Activated CD8-positive, alpha-beta T cell treated with anti-CD3 and anti-CD28 coated beads for 36 hours (primary cell): ENCODE measurements at regions not wholly inside any gene's neighbourhood (a gene's known extent, or its start where the extent isn't known, plus 50 kb on each side); places are given as distances from the start of the nearest gene placed in this dataset.

Experiments
- ATAC-seq: fragments of 200-7000 bp; cut with Tn5 transposase; one replicate; pipeline ENCODE4 v1.10.0; 2021; ENCODE audit warnings: mild to moderate bottlenecking, moderate library complexity
- CTCF ChIA-PET: fragments of 350-600 bp; sonication (Branson Sonifier 250); formaldehyde crosslinking; loops from one replicate; lab custom pipeline; 2021; ENCODE audit warnings: antibody characterized with exemption; lab: Charles Lee
- POLR2A ChIA-PET: fragments of 350-600 bp; sonication (Branson Sonifier 250); formaldehyde crosslinking; loops from one replicate; lab custom pipeline; 2021; ENCODE audit warnings: antibody characterized with exemption; lab: Charles Lee
- DNase-seq: peaks from one replicate; pipeline ENCODE4 v3.0.0-alpha.2; 2020
- H3K27ac Mint-ChIP-seq: one replicate; pipeline ENCODE4 v1.8.0; 2021; ENCODE audit warnings: mild to moderate bottlenecking, mixed read lengths
- H3K27me3 Mint-ChIP-seq: one replicate; pipeline ENCODE4 v1.8.0; 2021; ENCODE audit warnings: mixed read lengths
- H3K36me3 Mint-ChIP-seq: one replicate; pipeline ENCODE4 v1.8.0; 2021; ENCODE audit warnings: low read depth, mixed read lengths
- H3K4me1 Mint-ChIP-seq: one replicate; pipeline ENCODE4 v1.8.0; 2021; ENCODE audit warnings: low read depth, mixed read lengths
- H3K4me3 Mint-ChIP-seq: one replicate; pipeline ENCODE4 v1.8.0; 2021; ENCODE audit warnings: mild to moderate bottlenecking, moderate library complexity, mixed read lengths
- H3K9me3 Mint-ChIP-seq: one replicate; pipeline ENCODE4 v1.8.0; 2021; ENCODE audit warnings: mixed read lengths
- CTCF ChIP-seq: fragments of 200-600 bp; IDR thresholded peaks from one replicate; pipeline ENCODE4 v1.8.0; 2022; ENCODE audit warnings: antibody characterized with exemption, mild to moderate bottlenecking
- intact Hi-C: fragments of 100-400 bp; cut with micrococcal nuclease; formaldehyde crosslinking; loops from one replicate; pipeline ENCODE4 v1.10.0; 2022

DNA sequence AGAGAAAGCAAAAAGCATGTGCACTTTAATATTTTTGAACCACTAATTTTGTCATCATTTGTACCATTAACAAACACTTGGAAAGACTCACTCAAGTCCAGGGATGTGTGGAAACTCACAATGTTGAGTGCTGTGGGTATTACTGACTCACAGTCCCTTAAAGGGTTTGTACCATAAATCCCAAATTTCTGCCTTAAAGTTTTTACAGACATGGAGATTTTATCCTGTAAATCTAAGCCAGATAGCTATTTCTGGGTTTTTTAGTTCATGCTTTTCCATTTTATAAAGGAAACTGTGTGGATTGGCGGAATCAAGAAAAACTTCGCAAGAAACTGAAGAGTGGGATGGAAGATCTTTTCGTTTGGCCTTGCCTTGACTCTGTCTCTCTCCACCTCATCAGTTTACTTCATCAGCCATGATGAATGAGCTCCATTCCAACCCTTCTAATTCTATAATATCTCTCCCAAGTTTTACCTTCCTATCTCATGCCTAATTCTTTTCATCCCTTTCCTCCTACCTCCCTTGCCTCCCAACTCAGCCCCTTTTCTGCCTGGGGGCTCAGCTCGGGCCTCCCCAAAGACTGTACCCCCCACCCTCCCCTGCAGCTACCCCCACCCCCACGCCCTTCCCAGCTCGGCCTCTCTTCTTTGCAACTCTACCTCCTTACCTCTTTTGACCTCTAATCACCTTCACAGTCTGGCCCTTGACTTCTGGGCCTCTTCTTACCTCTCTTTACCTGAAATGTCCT is 218.5 kb upstream of the MKLN1 start:
- H3K36me3 Mint-ChIP-seq: peaks cover 18% of the 10 kb centered on the region
- DNase-seq (no peak), ATAC-seq (no peak)
- H3K27me3 Mint-ChIP-seq: no peaks in the 10 kb centered on the region
- POLR2A ChIA-PET: interaction anchor here (0.9 to 6.2 kb wide), 6 partner anchors 9 to 396 kb away, joined by 3 to 50 read pairs (median 25); partner anchors contain the start of gene MKLN1
- peak overlapping the region; percentile 97 for H3K4me3 Mint-ChIP-seq
- CTCF ChIA-PET: interaction anchor here (0.8 to 6.8 kb wide), 7 partner anchors 40 to 315 kb away, joined by 3 to 36 read pairs (median 4); no protein-coding TSS in a partner anchor
- H3K9me3 Mint-ChIP-seq: no peaks in the 10 kb centered on the region
- peaks cover 49% of the 10 kb centered on the region for H3K4me1 Mint-ChIP-seq
- intact Hi-C loops: loop anchor here (5.0 to 10.0 kb wide), 4 partner anchors 78 to 216 kb away; partner anchors contain the start of gene MKLN1
- peak overlapping the region; percentile 100 for H3K27ac Mint-ChIP-seq
- no peak for TF ChIP-seq CTCF

GRCh38 chr7:131109759-131110296 is 217.8 kb upstream of the MKLN1 start:
- CTCF ChIA-PET: interaction anchor here (0.8 to 6.8 kb wide), 6 partner anchors 20 to 314 kb away, joined by 3 to 36 read pairs (median 4); no protein-coding TSS in a partner anchor
- Mint-ChIP-seq H3K9me3 (no peaks in the 10 kb centered on the region), H3K4me1 (peaks cover 43% of the 10 kb centered on the region), H3K36me3 (peaks cover 13% of the 10 kb centered on the region), H3K27ac (peak overlapping the region; percentile 100), H3K4me3 (peak overlapping the region; percentile 97), H3K27me3 (no peaks in the 10 kb centered on the region)
- POLR2A ChIA-PET: interaction anchor here (0.9 to 6.2 kb wide), 6 partner anchors 10 to 395 kb away, joined by 3 to 50 read pairs (median 25); partner anchors contain the start of gene MKLN1
- intact Hi-C loops: loop anchor here (5.0 to 10.0 kb wide), 4 partner anchors 77 to 215 kb away; partner anchors contain the start of gene MKLN1
- ATAC-seq: peak; percentile 7
- peak; percentile 79 for DNase-seq
- no peak for TF ChIP-seq CTCF

DNA sequence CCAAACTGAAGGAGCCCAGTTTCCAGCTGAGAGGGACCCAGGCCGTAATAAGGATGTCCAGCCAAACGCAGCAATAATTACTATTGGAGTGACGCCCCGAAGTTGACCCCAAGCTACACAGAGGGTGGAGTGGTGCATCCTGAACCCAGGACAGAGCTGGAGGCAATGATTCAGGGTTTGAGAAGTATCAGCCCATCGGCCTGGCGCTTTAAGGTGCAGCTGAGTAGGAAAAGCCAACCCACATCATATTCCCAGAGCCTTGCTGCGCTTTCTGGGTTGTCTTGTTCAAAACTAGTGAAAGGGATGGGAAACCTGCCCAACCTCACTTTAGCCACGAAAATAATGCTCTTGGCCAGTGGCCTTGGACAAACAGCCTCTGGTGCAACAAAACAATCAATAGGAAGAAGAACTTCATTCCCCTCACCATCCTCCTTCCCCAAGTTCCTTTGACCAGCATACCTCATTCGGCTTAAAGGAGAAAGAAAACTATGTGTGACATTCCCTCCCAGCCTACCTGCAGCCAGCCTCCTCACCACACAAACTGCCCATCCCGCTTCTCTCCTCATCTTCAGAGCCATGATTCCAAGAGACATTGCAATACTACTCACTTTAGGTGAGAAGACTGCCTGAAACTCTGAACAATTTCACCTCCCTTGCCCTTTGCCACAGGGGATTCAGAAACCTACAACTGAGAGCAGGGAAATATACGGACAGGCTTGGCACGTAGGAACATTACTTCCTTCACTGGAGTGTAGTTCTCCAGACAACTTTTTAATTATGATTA is 217.2 kb upstream of the MKLN1 start:
- H3K4me3 Mint-ChIP-seq: peak overlapping the region; percentile 97
- H3K4me1 Mint-ChIP-seq: peaks cover 36% of the 10 kb centered on the region
- no peaks in the 10 kb centered on the region for H3K27me3 Mint-ChIP-seq
- POLR2A ChIA-PET: interaction anchor here (0.7 to 6.2 kb wide), 8 partner anchors 11 to 395 kb away, joined by 3 to 50 read pairs (median 6); partner anchors contain the start of gene MKLN1
- intact Hi-C loops: no loop called here
- CTCF ChIA-PET: interaction anchor here (1.7 to 6.8 kb wide), 4 partner anchors 20 to 313 kb away, joined by 3 to 36 read pairs (median 5); no protein-coding TSS in a partner anchor
- H3K27ac Mint-ChIP-seq: peak overlapping the region; percentile 82
- no peak for TF ChIP-seq CTCF
- no peak for DNase-seq
- H3K9me3 Mint-ChIP-seq: no peaks in the 10 kb centered on the region
- H3K36me3 Mint-ChIP-seq: peaks cover 7% of the 10 kb centered on the region
- ATAC-seq: no peak

DNA sequence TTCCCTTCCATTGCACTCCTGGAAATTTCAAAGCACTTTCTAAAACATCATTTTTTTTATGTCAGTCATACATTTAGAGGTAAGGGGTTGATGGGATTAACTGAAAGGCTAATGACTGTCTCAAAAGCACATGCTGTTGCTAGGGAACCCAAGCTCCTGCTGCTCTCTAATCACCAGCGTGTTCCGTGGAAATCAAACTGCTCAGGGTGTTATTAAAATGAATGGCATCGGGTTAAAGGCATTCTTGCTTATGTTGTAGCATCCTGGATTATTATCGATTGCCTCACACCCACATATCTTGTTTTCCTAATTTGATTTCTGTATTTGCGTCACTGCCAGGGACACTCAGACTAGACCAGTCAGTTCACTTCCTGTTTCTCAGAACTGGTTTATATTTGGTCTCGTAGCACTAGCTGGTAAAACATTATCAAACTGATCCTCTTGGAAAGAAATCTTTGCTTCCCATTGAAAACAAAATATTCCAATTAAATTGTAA is 216.5 kb upstream of the MKLN1 start:
- H3K4me3 Mint-ChIP-seq: peak overlapping the region; percentile 97
- no peaks in the 10 kb centered on the region for H3K27me3 Mint-ChIP-seq
- TF ChIP-seq CTCF: no peak
- ChIA-PET CTCF (interaction anchor here (1.7 to 6.8 kb wide), 4 partner anchors 19 to 125 kb away, joined by 3 to 36 read pairs (median 6); no protein-coding TSS in a partner anchor), POLR2A (interaction anchor here (0.7 to 5.8 kb wide), 4 partner anchors 11 to 217 kb away, joined by 3 to 49 read pairs (median 6); partner anchors contain the start of gene MKLN1)
- ATAC-seq: no peak
- intact Hi-C loops: no loop called here
- peak; percentile 19 for DNase-seq
- peak overlapping the region; percentile 82 for H3K27ac Mint-ChIP-seq
- no peaks in the 10 kb centered on the region for H3K9me3 Mint-ChIP-seq
- peaks cover 36% of the 10 kb centered on the region for H3K4me1 Mint-ChIP-seq
- peaks cover 6% of the 10 kb centered on the region for H3K36me3 Mint-ChIP-seq
